H1 (cell line): ENCODE measurements at regions not wholly inside any gene's neighbourhood (a gene's known extent, or its start where the extent isn't known, plus 50 kb on each side); places are given as distances from the start of the nearest gene placed in this dataset.

Experiments used
- CTCF ChIA-PET: fragments of 300-600 bp; sonication (Branson Sonifier 250); formaldehyde crosslinking; loops from one replicate; lab custom pipeline; 2021; ENCODE audit not compliant: partially characterized antibody; lab: Charles Lee
- POLR2A ChIA-PET: fragments of 300-600 bp; sonication (Branson Sonifier 250); formaldehyde crosslinking; loops from one replicate; lab custom pipeline; 2021; ENCODE audit warnings: inconsistent platforms; ENCODE audit not compliant: partially characterized antibody; lab: Charles Lee
- DNase-seq, 2 experiments: peaks; one replicate each; pipeline versions ENCODE4 v3.0.0 to v3.0.0-alpha.2; 2010 to 2022; ENCODE audit warnings: low spot score in 2 of 2, low read depth in 1 of 2, mixed read lengths in 1 of 2
- FAIRE-seq: peaks from 2 replicates; lab custom pipeline; 2011; peaks lifted over from hg19 to GRCh38; lab: Jason Lieb, UNC
- H2AFZ ChIP-seq: 2 replicates; pipeline ENCODE4 v1.8.1; 2012; ENCODE audit warnings: low read length, inconsistent platforms
- H2AK5ac ChIP-seq: 2 replicates; pipeline ENCODE4 v1.6.1; 2013; ENCODE audit warnings: low read depth, low read length
- H2BK120ac ChIP-seq: replicated peaks from 2 replicates; pipeline ENCODE3; 2013; ENCODE audit warnings: low read depth, low read length, inconsistent platforms
- H2BK12ac ChIP-seq: 2 replicates; pipeline ENCODE4 v1.6.1; 2013; ENCODE audit warnings: low read depth, low read length
- H2BK15ac ChIP-seq: 2 replicates; pipeline ENCODE4 v1.6.1; 2013; ENCODE audit warnings: low read length
- H2BK20ac ChIP-seq: 2 replicates; pipeline ENCODE4 v1.6.1; 2013; ENCODE audit warnings: low read length
- H2BK5ac ChIP-seq: 2 replicates; pipeline ENCODE4 v1.6.1; 2013; ENCODE audit warnings: low read depth, low read length
- H3K14ac ChIP-seq: 2 replicates; pipeline ENCODE4 v1.6.1; 2013; ENCODE audit warnings: inconsistent platforms; ENCODE audit not compliant: insufficient read length
- H3K18ac ChIP-seq: 2 replicates; pipeline ENCODE4 v1.6.1; 2013; ENCODE audit warnings: low read length; ENCODE audit errors: extremely low read depth
- H3K23ac ChIP-seq: 2 replicates; pipeline ENCODE4 v1.6.1; 2013; ENCODE audit warnings: inconsistent platforms; ENCODE audit not compliant: insufficient read length
- H3K23me2 ChIP-seq: 2 replicates; pipeline ENCODE4 v1.6.1; 2013; ENCODE audit warnings: low read depth, low read length
- H3K27ac ChIP-seq: 2 replicates; pipeline ENCODE4 v1.6.1; 2011; ENCODE audit warnings: low read depth, low read length, inconsistent platforms
- H3K27me3 ChIP-seq, 4 experiments: replicated peaks in 1 of 4; 1 replicate in 1 of 4; 2 replicates in 3 of 4; pipeline versions ENCODE4 v1.6.1 to v1.8.1; 2011 to 2013; ENCODE audit warnings: low read length in 3 of 4, mild to moderate bottlenecking in 3 of 4, inconsistent platforms in 2 of 4, mixed read lengths in 2 of 4, moderate library complexity in 1 of 4; ENCODE audit not compliant: control insufficient read depth in 3 of 4, insufficient read depth in 3 of 4; ENCODE audit errors: extremely low read depth in 1 of 4
- H3K36me3 ChIP-seq, 4 experiments: 2 replicates each; pipeline versions ENCODE4 v1.6.1 to v1.8.1; 2011 to 2013; ENCODE audit warnings: mild to moderate bottlenecking in 4 of 4, low read length in 3 of 4, moderate library complexity in 2 of 4, control low read depth in 1 of 4, inconsistent platforms in 1 of 4; ENCODE audit not compliant: insufficient read depth in 4 of 4, control insufficient read depth in 2 of 4
- H3K4ac ChIP-seq: replicated peaks from 2 replicates; pipeline ENCODE3; 2013; ENCODE audit warnings: low read length, low read depth, mixed read lengths, inconsistent platforms; ENCODE audit not compliant: insufficient read length
- H3K4me1 ChIP-seq, 4 experiments: replicated peaks in 1 of 4; 1 replicate in 1 of 4; 2 replicates in 3 of 4; pipeline versions ENCODE4 v1.6.1 to v1.8.1; 2011 to 2013; ENCODE audit warnings: low read length in 3 of 4, inconsistent platforms in 2 of 4, mixed read lengths in 1 of 4; ENCODE audit not compliant: insufficient read depth in 4 of 4, control insufficient read depth in 3 of 4
- H3K4me2 ChIP-seq, 2 experiments: 2 replicates each; pipeline versions ENCODE4 v1.6.1 to v1.8.1; 2011 to 2013; ENCODE audit warnings: low read depth in 2 of 2, low read length in 2 of 2, control low read depth in 1 of 2, inconsistent platforms in 1 of 2, mild to moderate bottlenecking in 1 of 2; ENCODE audit not compliant: insufficient read depth in 1 of 2
- H3K4me3 ChIP-seq, 4 experiments: fragments of 200-600, 300-600 bp in 1 of 4; sonication (generic), shearing (Covaris generic), sonication (Bioruptor Twin) in 1 of 4; 2 replicates each; pipeline versions ENCODE4 v1.5.1 to v1.8.1; 2011 to 2016; ENCODE audit warnings: low read length in 4 of 4, low read depth in 3 of 4, control low read depth in 2 of 4, inconsistent platforms in 2 of 4, mild to moderate bottlenecking in 2 of 4, mixed read lengths in 1 of 4, moderate library complexity in 1 of 4; ENCODE audit not compliant: insufficient read depth in 2 of 4; ENCODE audit errors: extremely low read depth in 1 of 4
- H3K56ac ChIP-seq: replicated peaks from 2 replicates; pipeline ENCODE3; 2013; ENCODE audit warnings: low read depth, mild to moderate bottlenecking, mixed read lengths, low read length, inconsistent platforms; ENCODE audit not compliant: insufficient read length
- H3K79me1 ChIP-seq: 2 replicates; pipeline ENCODE4 v1.6.1; 2013; ENCODE audit warnings: low read depth, low read length, control low read depth
- H3K79me2 ChIP-seq, 2 experiments: 2 replicates each; pipeline versions ENCODE4 v1.6.1 to v1.8.1; 2012 to 2013; ENCODE audit warnings: low read length in 2 of 2, mild to moderate bottlenecking in 2 of 2, inconsistent platforms in 1 of 2; ENCODE audit not compliant: insufficient read depth in 2 of 2, control insufficient read depth in 1 of 2
- H3K9ac ChIP-seq, 4 experiments: replicated peaks in 1 of 4; 1 replicate in 1 of 4; 2 replicates in 3 of 4; pipeline versions ENCODE4 v1.6.1 to v1.8.1; 2011 to 2013; ENCODE audit warnings: low read depth in 3 of 4, low read length in 3 of 4, control low read depth in 2 of 4, mild to moderate bottlenecking in 2 of 4, moderate library complexity in 2 of 4, inconsistent platforms in 1 of 4; ENCODE audit errors: extremely low read depth in 1 of 4
- H3K9me3 ChIP-seq, 2 experiments: 2 replicates each; pipeline versions ENCODE4 v1.6.1 to v1.8.1; 2012 to 2013; ENCODE audit warnings: mild to moderate bottlenecking in 2 of 2, moderate library complexity in 2 of 2, control low read depth in 1 of 2, inconsistent platforms in 1 of 2, low read depth in 1 of 2, low read length in 1 of 2, mixed read lengths in 1 of 2; ENCODE audit not compliant: insufficient read depth in 2 of 2
- H4K20me1 ChIP-seq, 2 experiments: replicated peaks in 1 of 2; 2 replicates each; pipeline versions ENCODE3 to v1.8.1; 2011 to 2013; ENCODE audit warnings: inconsistent platforms in 2 of 2, low read length in 2 of 2, mild to moderate bottlenecking in 1 of 2; ENCODE audit not compliant: insufficient read depth in 2 of 2, control insufficient read depth in 1 of 2
- H4K5ac ChIP-seq: 2 replicates; pipeline ENCODE4 v1.6.1; 2013; ENCODE audit warnings: low read length, low read depth, mixed read lengths, inconsistent platforms; ENCODE audit not compliant: insufficient read length
- H4K8ac ChIP-seq: 2 replicates; pipeline ENCODE4 v1.8.0; 2013; ENCODE audit warnings: mild to moderate bottlenecking, moderate library complexity, low read length, inconsistent platforms; ENCODE audit not compliant: insufficient read depth; ENCODE audit errors: extremely low read depth
- H4K91ac ChIP-seq: replicated peaks from 2 replicates; pipeline ENCODE3; 2013; ENCODE audit warnings: low read length, mixed read lengths, inconsistent platforms; ENCODE audit not compliant: insufficient read length
- CHD2 ChIP-seq: IDR thresholded peaks from 2 replicates; pipeline ENCODE4 v1.6.1; 2012; ENCODE audit warnings: low read length, improper control_type of control experiment
- CTCF ChIP-seq, 3 experiments: IDR thresholded peaks; 1 replicate in 2 of 3; 2 replicates in 1 of 3; pipeline versions ENCODE4 v1.5.1 to v1.6.1; 2011; ENCODE audit warnings: low read length in 3 of 3, mild to moderate bottlenecking in 3 of 3, inconsistent platforms in 2 of 3, low read depth in 1 of 3, moderate library complexity in 1 of 3; ENCODE audit not compliant: insufficient read depth in 1 of 3; ENCODE audit errors: control extremely low read depth in 1 of 3
- HDAC2 ChIP-seq, 2 experiments: fragments of 300-600 bp in 1 of 2; sonication (generic) in 1 of 2; IDR thresholded peaks; 2 replicates each; pipeline ENCODE4 v1.6.1; 2011 to 2012; ENCODE audit warnings: low read depth in 2 of 2, low read length in 2 of 2, mild to moderate bottlenecking in 2 of 2, moderate library complexity in 2 of 2, borderline replicate concordance in 1 of 2, inconsistent platforms in 1 of 2
- JUND ChIP-seq: IDR thresholded peaks from 2 replicates; pipeline ENCODE4 v1.6.1; 2011; ENCODE audit warnings: mild to moderate bottlenecking, improper control_type of control experiment, low read length
- KDM4A ChIP-seq: IDR thresholded peaks from one replicate; pipeline ENCODE4 v1.7.1; 2012; ENCODE audit warnings: low read depth, mild to moderate bottlenecking, moderate library complexity, low read length, inconsistent platforms; ENCODE audit not compliant: severe bottlenecking
- SP1 ChIP-seq: IDR thresholded peaks from 2 replicates; pipeline ENCODE4 v1.6.1; 2011; ENCODE audit warnings: low read depth, low read length
- TCF12 ChIP-seq: IDR thresholded peaks from 2 replicates; pipeline ENCODE4 v1.6.1; 2011; ENCODE audit warnings: low read depth, mild to moderate bottlenecking, low read length
- WGBS, 2 experiments: shearing (Covaris generic) in 1 of 2; methylation state at CpG; one replicate each; pipeline versions ENCODE4 v1.1.6 to v1.1.7; 2013 to 2015; ENCODE audit warnings: low lambda C conversion rate in 2 of 2, mixed read lengths in 2 of 2, inconsistent platforms in 1 of 2, low coverage in 1 of 2, missing lambda C conversion rate in 1 of 2; ENCODE audit not compliant: insufficient replicate concordance in 2 of 2, insufficient coverage in 1 of 2, insufficient read length in 1 of 2; ENCODE audit errors: extremely low coverage in 1 of 2, missing lambda C conversion rate in 1 of 2; 5-methylcytosine and 5-hydroxymethylcytosine counted together

GRCh38 chr5:40270274-40270845 is 409.4 kb upstream of the PTGER4 start:
- Histone ChIP-seq H3K18ac (no peak overlapping the region), H3K4me1 (no peaks in the 10 kb centered on the region), H2AFZ (no peak overlapping the region), H4K8ac (no peak overlapping the region), H3K36me3 (no peaks in the 10 kb centered on the region), H2AK5ac (no peak overlapping the region), H4K20me1 (no peaks in the 10 kb centered on the region), H2BK5ac (no peak overlapping the region), H3K27ac (no peak overlapping the region), H3K79me2 (no peaks in the 10 kb centered on the region), H3K27me3 (no peaks in the 10 kb centered on the region), H3K23me2 (no peaks in the 10 kb centered on the region), H2BK12ac (no peak overlapping the region), H2BK20ac (no peak overlapping the region), H3K9ac (no peak overlapping the region), H4K5ac (no peak overlapping the region), H2BK15ac (no peak overlapping the region), H3K9me3 (no peaks in the 10 kb centered on the region), H4K91ac (no peak overlapping the region), H3K23ac (no peak overlapping the region), H3K56ac (no peak overlapping the region), H3K79me1 (no peaks in the 10 kb centered on the region), H2BK120ac (no peak overlapping the region), H3K14ac (no peak overlapping the region), H3K4ac (no peak overlapping the region), H3K4me3 (no peak overlapping the region), H3K4me2 (no peak overlapping the region)
- TF ChIP-seq CTCF (IDR thresholded peaks at IDR 0.05; ENCODE audit: control extremely low read depth in 1 of 3, insufficient read depth in 1 of 3, low read depth in 1 of 3, low read length in 3 of 3) = no peak
- no peak for TF ChIP-seq HDAC2 (IDR thresholded peaks at IDR 0.05; ENCODE audit: borderline replicate concordance in 1 of 2, low read depth in 2 of 2, low read length in 2 of 2)
- no peak for TF ChIP-seq JUND
- TF ChIP-seq TCF12 = no peak
- no peak for TF ChIP-seq CHD2
- no peak for TF ChIP-seq SP1
- TF ChIP-seq KDM4A = no peak
- no peak for FAIRE-seq
- WGBS, 2 experiments = 84% methylated on average over 2 of the region's 2 CpGs; no CpG with 5 or more reads in 1 of the 2 experiments
- POLR2A ChIA-PET = no interaction called here
- no peak for DNase-seq
- CTCF ChIA-PET = interaction anchor here (0.6 to 1.4 kb wide), 3 partner anchors 18 to 380 kb away, joined by 3 to 4 read pairs (median 3); no protein-coding TSS in a partner anchor
